ENCODE measurements at regions not wholly inside any gene's neighbourhood (a gene's known extent, or its start where the extent isn't known, plus 50 kb on each side); places are given as distances from the start of the nearest gene placed in this dataset.

GRCh38 chr3:13178107-13178506, 104.9 kb upstream of the IQSEC1 start:
- DNase-seq (ENCODE audit: low read depth) = no peak
- H3K4me3 ChIP-seq (ENCODE audit: low read length) = no peak overlapping the region
- no peak for TF ChIP-seq CTCF (IDR thresholded peaks at IDR 0.05; ENCODE audit: insufficient read depth, low read depth, low read length, missing control alignments)

- no peak overlapping the region for H3K4me3 ChIP-seq (ENCODE audit: low read length)
- no peak for TF ChIP-seq CTCF (IDR thresholded peaks at IDR 0.05; ENCODE audit: insufficient read depth, low read depth, low read length, missing control alignments)
- DNase-seq (ENCODE audit: low read depth) = no peak
Measured at GRCh38 chr3:13177641-13178040, 104.4 kb upstream of the IQSEC1 start.

- H3K4me3 ChIP-seq (ENCODE audit: low read length) = no peak overlapping the region
- DNase-seq (ENCODE audit: low read depth) = no peak
- TF ChIP-seq CTCF (IDR thresholded peaks at IDR 0.05; ENCODE audit: insufficient read depth, low read depth, low read length, missing control alignments) = no peak
Measured at GRCh38 chr3:13177236-13177635, 104.0 kb upstream of the IQSEC1 start.

DNA sequence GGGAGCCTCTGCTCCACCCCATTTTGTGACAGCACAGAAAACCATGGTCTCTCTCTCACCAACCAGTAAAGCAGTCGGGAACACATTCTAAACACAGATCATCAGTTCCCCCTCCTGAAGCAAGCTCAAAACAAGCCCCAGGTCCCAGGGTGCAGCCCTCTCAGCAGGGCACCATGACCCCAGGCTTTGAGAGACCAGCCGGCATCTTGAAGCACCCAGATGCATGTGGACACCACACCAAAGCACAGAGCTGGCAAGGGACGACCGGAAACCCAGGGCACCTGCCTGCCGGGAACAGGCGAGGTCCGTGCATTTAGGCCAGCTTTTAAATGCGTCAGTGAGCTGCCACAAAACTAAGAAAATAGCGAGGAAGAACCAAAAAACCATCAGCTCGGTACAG, 103.2 kb upstream of the IQSEC1 start:
- DNase-seq (ENCODE audit: low read depth) = no peak
- H3K4me3 ChIP-seq (ENCODE audit: low read length) = no peak overlapping the region

DNA sequence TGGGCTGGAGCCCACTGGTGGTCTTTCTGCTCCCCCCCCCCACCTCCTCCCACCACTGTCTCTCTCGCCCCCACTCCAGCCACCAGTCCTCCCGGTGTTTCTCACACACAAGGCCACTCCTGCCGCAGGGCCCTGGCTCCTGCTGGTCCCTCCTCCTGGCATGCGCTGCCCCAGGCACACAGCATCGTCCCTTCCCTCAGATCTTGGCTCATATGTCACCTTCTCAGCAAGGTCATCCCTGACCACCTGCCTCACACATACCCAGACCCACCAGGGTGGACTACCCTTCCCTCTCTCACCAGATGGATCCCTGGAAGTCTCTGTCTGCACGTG, 101.5 kb upstream of the IQSEC1 start:
- no peak for TF ChIP-seq CTCF (IDR thresholded peaks at IDR 0.05; ENCODE audit: insufficient read depth, low read depth, low read length, missing control alignments)
- no peak for DNase-seq (ENCODE audit: low read depth)
- H3K4me3 ChIP-seq (ENCODE audit: low read length) = no peak overlapping the region

More for the DNA sequence above, 103.2 kb upstream of the IQSEC1 start:
- no peak for TF ChIP-seq CTCF (IDR thresholded peaks at IDR 0.05; ENCODE audit: insufficient read depth, low read depth, low read length, missing control alignments)

DNA sequence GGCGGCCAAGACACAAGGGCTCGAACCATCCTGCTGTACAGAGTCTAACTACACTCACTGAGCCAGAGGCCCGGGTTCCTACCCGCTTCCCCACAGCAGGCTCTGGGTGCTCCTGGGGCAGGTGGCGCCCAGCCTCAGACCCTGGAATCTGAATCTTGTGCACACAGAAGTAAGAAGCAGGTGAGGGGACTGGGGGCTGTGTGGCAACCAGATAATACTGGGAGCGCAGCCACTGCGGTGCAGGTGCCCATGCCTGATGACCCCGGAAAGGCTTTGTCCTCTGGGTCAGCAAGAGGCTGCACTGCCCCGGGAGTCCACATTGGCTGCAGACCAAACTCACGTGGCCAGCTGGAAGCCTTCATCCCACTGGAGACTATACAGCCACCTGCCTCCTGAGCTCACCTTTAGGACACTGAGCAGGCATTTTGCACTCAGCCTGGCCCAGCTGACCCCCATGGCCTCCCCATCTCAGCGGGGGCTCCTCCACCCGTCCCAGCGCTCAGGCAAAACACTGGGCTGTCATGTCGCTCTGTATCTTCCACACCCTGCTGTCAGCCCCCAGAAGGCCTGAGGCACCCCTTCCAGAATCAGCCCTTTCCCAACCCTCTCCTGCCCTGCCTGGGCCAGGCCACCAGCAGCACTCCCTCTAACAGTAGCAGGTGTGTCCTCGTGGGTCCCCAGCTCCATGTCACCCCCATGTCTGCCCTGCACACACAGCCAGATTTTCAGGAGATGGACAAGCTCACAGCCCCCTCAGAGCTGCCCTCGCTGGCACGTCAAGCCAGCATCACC, 101.0 kb upstream of the IQSEC1 start:
- no peak for DNase-seq (ENCODE audit: low read depth)
- TF ChIP-seq CTCF (IDR thresholded peaks at IDR 0.05; ENCODE audit: insufficient read depth, low read depth, low read length, missing control alignments) = no peak
- H3K4me3 ChIP-seq (ENCODE audit: low read length) = no peak overlapping the region

GRCh38 chr3:13173186-13173585, 100.0 kb upstream of the IQSEC1 start:
- TF ChIP-seq CTCF (IDR thresholded peaks at IDR 0.05; ENCODE audit: insufficient read depth, low read depth, low read length, missing control alignments) = no peak
- no peak overlapping the region for H3K4me3 ChIP-seq (ENCODE audit: low read length)
- DNase-seq (ENCODE audit: low read depth) = no peak
